ENCODE measurements at regions not wholly inside any gene's neighbourhood (a gene's known extent, or its start where the extent isn't known, plus 50 kb on each side); places are given as distances from the start of the nearest gene placed in this dataset.

GRCh38 chr15:81751816-81752545 lies 293.8 kb downstream of the MEX3B start:
- no peaks in the 10 kb centered on the region for H3K36me3 ChIP-seq
- no peak for DNase-seq
- H3K9me3 ChIP-seq, result no peaks in the 10 kb centered on the region
- intact Hi-C loops (cut with DNase I), result no loop called here
- peaks cover 8% of the 10 kb centered on the region for H3K4me1 ChIP-seq (ENCODE audit: insufficient read depth)
- no peaks in the 10 kb centered on the region for H3K27me3 ChIP-seq
- TF ChIP-seq CTCF (IDR thresholded peaks at IDR 0.05), result no peak
- TF ChIP-seq POLR2A (IDR thresholded peaks at IDR 0.05), result no peak
- no peak for TF ChIP-seq EP300 (IDR thresholded peaks at IDR 0.05)
- no peak overlapping the region for H3K4me3 ChIP-seq
- H3K27ac ChIP-seq, result no peak overlapping the region
- 12 to 20% (median 18%) methylated on average over 6 of the region's 6 CpGs for WGBS, 3 donors

- intact Hi-C loops (cut with DNase I), result no loop called here
- no peaks in the 10 kb centered on the region for H3K9me3 ChIP-seq
- no peak overlapping the region for H3K4me3 ChIP-seq
- no peak for DNase-seq
- WGBS, 3 donors, result 60 to 65% (median 61%) methylated on average over 7 of the region's 7 CpGs
- no peak overlapping the region for H3K27ac ChIP-seq
- TF ChIP-seq EP300 (IDR thresholded peaks at IDR 0.05), result no peak
- no peak for TF ChIP-seq CTCF (IDR thresholded peaks at IDR 0.05)
- TF ChIP-seq POLR2A (IDR thresholded peaks at IDR 0.05), result no peak
- H3K4me1 ChIP-seq (ENCODE audit: insufficient read depth), result peaks cover 8% of the 10 kb centered on the region
- H3K36me3 ChIP-seq, result no peaks in the 10 kb centered on the region
- no peaks in the 10 kb centered on the region for H3K27me3 ChIP-seq
These were observed 294.6 kb downstream of the MEX3B start for GRCh38 chr15:81751256-81751655.

DNA sequence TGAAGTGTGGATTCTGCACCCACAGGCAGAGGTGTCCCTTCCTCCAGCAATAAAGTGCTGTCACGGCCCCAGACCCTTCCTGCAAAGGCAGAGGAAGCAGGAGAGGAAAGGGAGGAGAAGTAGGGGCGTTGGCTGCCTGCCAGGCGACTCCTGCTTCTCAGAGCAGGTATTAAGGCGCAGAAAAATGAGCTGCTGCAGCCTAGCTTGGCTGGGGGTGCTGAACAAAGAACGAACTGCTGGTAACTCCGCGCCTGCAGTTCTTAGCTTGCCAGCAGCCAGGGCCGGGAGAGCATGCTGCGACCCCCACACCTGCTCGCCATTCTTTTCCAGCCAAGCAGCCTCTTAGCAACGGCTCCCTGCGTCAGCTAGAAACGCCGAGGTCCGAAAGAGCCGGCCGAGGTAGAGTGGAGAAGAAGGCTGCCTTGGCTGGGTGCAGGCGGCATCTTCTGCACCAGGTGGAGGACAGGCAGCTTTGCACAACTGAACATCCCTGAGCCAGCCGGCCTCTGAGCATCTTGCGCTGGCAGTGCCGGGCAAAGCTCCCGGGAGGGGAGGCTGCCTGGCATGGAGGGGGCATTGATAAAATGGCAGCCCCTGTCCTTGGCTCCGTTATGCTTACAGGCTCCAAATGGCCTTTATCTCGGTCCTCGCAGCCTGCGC lies 296.0 kb downstream of the MEX3B start:
- intact Hi-C loops (cut with DNase I), result no loop called here
- peaks cover 8% of the 10 kb centered on the region for H3K4me1 ChIP-seq (ENCODE audit: insufficient read depth)
- H3K36me3 ChIP-seq, result no peaks in the 10 kb centered on the region
- no peak overlapping the region for H3K27ac ChIP-seq
- TF ChIP-seq POLR2A (IDR thresholded peaks at IDR 0.05), result no peak
- TF ChIP-seq EP300 (IDR thresholded peaks at IDR 0.05), result no peak
- no peak for TF ChIP-seq CTCF (IDR thresholded peaks at IDR 0.05)
- H3K9me3 ChIP-seq, result no peaks in the 10 kb centered on the region
- no peak overlapping the region for H3K4me3 ChIP-seq
- peak in 2 of 5 donors; percentile 19 to 33 for DNase-seq
- WGBS, 3 donors, result 16 to 42% (median 23%) methylated on average over 26 of the region's 26 CpGs
- H3K27me3 ChIP-seq, result no peaks in the 10 kb centered on the region

DNA sequence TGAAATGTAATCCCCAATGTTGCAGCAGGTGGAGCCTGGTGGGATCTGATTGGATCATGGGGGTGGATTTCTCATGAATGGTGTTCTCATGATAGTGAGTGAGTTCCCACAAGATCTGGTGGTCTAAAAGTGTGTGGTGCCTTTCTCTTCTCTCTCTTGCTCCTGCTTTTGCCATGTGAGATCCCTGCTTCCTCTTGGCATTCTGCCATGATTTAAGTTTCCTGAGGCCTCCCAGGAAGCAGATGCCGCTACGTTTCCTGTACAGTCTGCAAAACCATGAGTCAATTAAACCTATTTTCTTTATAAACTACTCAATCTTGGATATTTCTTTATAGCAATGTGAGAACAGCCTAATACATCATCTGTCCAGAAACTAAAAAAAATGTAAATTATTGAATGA lies 298.3 kb downstream of the MEX3B start:
- Histone ChIP-seq H3K27me3 (no peaks in the 10 kb centered on the region), H3K27ac (no peak overlapping the region), H3K4me3 (no peak overlapping the region), H3K36me3 (no peaks in the 10 kb centered on the region), H3K4me1 (ENCODE audit: insufficient read depth) (peaks cover 6% of the 10 kb centered on the region), H3K9me3 (no peaks in the 10 kb centered on the region)
- 42 to 81% (median 48%) methylated on average over 2 of the region's 2 CpGs for WGBS, 3 donors
- DNase-seq, result no peak
- TF ChIP-seq EP300 (IDR thresholded peaks at IDR 0.05), result no peak
- no peak for TF ChIP-seq CTCF (IDR thresholded peaks at IDR 0.05)
- no peak for TF ChIP-seq POLR2A (IDR thresholded peaks at IDR 0.05)
- intact Hi-C loops (cut with DNase I), result no loop called here
